Dermis microvascular lymphatic vessel endothelial cell (primary cell): ENCODE measurements at regions not wholly inside any gene's neighbourhood (a gene's known extent, or its start where the extent isn't known, plus 50 kb on each side); places are given as distances from the start of the nearest gene placed in this dataset.

Source experiments
- DNase-seq, 2 donors: peaks; one replicate each; pipeline versions ENCODE4 v3.0.0 to v3.0.0-alpha.2; 2010; ENCODE audit warnings: low read depth in 2 of 2

- no peak for DNase-seq
Observed at GRCh38 chr10:94186722-94187121, 176.0 kb downstream of the NOC3L start.

DNA sequence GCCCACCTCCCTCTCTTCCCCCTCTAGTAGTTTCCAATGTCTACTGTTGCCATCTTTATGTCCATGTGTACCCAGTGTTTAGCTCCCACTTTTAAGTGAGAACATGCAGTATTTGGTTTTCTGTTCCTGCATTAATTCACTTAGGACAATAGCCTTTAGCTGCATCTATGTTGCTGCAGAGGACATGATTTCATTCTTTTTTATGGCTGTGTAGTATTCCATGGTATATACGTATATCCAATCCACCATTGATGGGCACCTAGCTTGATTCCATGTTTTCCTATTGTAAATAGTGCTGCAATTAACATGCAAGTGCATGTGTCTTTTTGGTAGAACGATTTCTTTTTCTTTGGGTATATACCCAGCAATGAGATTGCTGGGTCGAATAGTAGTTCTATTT, 170.4 kb downstream of the NOC3L start:
- no peak for DNase-seq

DNA sequence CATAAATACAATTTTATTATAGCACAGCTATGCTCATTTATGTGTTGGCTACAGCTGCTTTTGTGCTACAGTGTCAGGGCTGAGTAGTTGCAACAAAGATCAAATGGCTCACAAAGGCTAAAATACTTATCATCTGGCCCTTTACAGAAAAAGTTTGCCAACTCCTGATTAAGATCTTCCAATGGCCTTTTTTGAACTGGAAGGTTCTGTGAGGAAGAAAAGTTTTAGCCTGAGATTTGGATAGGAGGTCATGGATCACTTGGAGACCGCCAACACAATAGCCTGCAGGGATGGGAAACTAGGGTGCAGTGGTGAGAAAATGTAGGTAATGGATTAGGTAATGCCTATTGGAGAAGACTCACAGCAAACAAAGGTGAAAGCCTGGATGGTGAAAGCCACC, 169.8 kb downstream of the NOC3L start:
- DNase-seq: peak in 1 of 2 donors; percentile 10

- peak; percentile 49 to 70 for DNase-seq
Observed at GRCh38 chr10:94193466-94193924, 169.2 kb downstream of the NOC3L start.

GRCh38 chr10:94194256-94194655, 168.5 kb downstream of the NOC3L start:
- peak in 1 of 2 donors; percentile 55 for DNase-seq

GRCh38 chr10:94197241-94197640, 165.5 kb downstream of the NOC3L start:
- DNase-seq: no peak

GRCh38 chr10:94198324-94198723, 164.4 kb downstream of the NOC3L start:
- DNase-seq: no peak

DNA sequence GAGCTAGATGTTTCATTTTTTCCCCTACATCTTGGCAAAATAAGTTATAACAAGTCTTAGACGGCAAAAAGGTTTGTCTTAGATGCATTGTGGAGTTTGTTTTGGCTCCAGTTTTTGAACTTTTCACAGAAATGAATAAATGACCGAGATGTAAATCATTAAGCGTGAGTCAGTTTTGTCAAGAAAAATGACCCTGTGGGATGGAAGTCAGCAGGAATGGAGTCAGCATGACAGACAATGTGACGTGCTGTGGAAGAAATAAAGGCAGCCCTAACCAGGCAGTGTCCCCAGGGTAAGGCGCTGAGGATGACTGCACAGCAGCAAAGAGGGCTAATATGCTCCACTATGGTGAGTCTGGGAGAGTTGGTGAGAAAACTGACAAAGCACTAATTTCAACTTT, 163.2 kb downstream of the NOC3L start:
- no peak for DNase-seq

DNA sequence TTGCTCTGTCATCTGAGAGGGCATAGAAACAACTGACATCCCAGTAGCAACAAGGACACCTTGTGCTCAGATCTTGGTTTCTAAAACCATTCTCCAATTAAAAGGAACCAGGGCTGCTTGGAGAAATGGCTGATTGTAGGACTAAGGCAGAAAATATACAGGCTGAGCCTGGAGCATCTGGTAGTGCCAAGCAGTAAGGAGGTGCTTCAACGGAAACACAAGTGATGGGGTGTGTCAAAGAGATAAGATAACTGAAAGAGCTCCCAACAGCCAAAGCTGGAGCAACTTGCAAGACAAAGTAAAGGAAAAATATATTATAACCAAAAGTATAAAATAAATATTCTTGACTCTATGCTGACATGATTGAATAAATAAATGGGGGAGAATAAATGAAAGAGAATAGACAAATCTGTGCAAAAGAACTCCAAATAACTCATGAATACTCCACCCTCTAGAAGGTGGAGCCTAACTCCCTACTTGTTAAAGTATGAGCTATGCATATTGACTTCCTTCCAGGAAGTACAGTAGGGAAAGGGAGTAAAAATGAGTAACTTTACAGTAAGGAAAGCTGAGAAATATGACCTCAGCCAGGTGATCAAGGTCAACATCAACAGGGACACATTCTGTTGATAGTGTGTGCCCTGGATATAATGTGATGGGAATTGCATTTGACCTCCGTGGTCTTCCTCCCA, 162.4 kb downstream of the NOC3L start:
- no peak for DNase-seq

GRCh38 chr10:94205396-94205831, 157.3 kb downstream of the NOC3L start:
- peak; percentile 70 to 85 for DNase-seq

- no peak for DNase-seq
Observed at GRCh38 chr10:94206176-94206575, 156.6 kb downstream of the NOC3L start.

DNA sequence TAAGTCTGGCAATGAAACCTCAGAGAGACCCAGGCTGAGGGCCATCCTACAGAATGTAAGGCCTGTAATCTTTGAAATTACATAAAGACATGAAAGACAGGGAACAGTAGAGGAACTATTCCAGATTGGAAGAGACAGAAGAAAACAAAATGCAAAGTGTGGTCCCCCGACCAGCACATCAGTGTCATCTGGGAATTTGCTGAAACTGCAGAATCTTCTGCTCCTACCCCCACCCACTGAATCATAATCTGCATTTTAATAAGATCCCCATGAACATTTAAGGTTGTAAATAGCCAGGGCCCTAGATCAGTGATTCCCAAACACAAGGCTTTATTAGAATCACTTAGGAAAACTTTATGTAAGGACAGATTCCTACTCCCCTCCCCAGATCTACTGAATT, 154.4 kb downstream of the NOC3L start:
- DNase-seq: no peak

DNA sequence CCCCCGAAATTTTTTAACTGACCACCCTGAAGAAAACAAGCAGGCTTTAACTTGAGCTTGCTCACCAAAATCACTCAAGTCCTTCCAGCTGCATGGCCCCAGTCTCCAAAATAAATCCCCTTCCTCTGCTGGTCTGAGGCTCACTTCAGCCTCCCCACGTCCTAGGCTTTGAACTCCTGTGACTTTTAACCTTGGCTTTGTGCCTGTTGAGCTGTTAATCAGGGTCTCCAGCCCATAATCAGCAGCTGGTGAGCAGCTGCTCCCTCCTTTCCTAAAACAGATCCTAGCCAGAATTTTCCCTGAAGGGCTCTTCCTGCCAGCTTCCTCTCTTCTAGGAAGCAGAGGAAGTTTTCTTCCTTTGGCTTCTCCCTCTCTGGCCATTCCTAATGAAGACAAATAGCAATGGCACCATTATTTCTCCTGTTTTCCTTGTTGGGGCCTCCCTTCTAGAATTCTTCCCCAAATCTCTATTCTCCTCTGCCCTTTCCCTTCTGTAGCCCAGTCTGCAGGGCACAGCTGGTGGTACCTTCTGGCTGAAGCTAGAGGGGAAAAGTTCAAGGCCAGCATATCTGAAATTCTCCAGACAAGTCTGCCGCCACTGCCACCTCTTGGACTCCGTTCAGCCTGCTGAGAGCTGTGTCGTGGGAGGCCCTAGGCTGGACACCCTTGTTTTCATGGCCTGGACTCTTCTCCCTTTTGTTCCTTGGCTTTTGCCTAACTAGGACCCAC, 152.1 kb downstream of the NOC3L start:
- DNase-seq: no peak

- no peak for DNase-seq
Observed at GRCh38 chr10:94211169-94211510, 151.6 kb downstream of the NOC3L start.

GRCh38 chr10:94213001-94213530, 149.7 kb downstream of the NOC3L start:
- DNase-seq: peak; percentile 68 to 96

GRCh38 chr10:94213980-94214379, 148.8 kb downstream of the NOC3L start:
- DNase-seq: peak in 1 of 2 donors; percentile 49

DNA sequence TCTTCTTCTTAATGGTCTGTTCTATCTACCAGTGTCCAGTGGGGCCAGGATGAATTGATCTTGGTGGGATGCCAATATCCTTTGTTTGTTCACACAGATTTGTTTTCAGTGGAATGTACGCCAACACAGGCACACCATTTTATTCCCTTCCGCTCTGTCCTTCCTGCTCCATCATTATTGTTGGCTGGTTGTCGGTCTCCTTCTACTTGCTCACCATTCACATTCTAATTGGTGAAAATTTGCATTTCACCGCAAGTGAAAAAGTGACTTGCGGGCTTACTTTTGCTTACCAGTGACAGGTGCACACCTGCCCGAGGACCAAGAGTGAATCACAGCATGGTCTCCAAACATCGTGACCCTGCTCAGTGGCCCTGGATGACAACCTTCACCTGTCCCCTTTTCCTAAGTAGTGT, 148.3 kb downstream of the NOC3L start:
- peak; percentile 82 to 95 for DNase-seq

DNA sequence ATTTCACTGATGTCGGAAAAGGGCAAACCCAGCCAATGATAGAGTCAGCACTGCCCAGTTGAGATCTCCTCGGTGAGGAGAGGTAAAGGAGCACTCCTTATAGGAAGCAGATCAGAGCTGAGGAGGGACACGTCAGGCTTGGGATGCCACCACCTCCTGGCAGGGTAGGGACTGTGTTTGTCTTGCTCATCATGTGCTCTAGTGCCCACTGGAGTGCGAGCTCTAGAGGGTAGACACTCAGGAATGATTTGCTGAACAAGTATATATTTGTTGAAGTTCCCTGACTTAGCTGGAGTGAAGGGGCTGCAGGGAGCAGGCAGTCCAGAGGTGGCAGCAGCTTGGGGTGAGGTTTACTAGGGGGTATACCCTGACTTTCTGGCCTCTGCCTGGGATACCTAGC, 146.5 kb downstream of the NOC3L start:
- no peak for DNase-seq

- no peak for DNase-seq
Observed at GRCh38 chr10:94217411-94217810, 145.3 kb downstream of the NOC3L start.

DNA sequence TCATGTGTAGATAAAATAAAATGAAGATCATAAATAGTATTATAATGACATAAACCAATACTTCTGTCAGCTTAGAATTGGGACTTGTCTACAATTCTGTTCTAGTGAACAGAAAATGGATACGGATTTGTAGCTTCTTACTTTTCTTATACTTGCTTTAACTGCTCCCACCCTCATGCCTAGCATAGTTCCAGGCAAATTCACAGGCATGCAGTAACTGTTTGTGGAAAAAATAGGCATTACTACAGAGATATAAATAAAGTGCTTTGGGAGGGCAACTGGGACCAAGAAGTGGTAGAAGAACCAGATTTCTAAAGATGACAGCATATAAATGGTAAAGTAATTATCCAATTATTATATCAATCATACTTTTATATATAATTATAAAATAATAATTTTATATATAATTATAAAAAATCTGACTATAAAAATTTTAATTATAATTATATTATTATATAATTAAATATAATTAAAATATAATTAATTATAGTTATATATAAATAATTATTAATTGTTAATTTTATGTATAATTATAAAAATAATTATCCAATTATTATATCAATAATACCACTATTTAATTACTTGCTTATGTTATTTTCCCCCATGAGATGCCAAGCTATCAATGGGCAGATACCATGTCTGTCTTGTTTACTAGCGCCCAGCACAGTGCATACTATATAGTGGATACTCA, 144.1 kb downstream of the NOC3L start:
- DNase-seq: no peak

GRCh38 chr10:94219829-94220228, 142.9 kb downstream of the NOC3L start:
- no peak for DNase-seq

DNA sequence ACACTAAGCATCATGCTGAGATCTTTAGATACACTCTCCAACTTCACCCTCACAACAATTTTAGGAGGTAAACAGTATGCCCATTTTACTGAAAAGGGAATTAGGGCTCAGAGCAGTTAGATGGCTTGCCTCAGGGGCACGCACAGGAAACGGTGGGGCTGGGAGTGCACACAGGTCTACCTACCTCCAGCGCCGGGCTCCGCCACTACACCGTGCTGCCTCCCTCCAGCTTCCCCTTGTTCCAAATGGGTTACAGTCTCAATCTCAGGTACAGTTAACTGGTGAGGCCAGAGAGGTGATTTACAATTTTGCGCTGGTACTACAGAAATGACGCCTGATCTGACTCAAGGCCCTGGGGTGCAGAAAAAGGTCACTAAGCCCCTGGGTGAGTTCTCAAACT, 142.0 kb downstream of the NOC3L start:
- DNase-seq: no peak
